ENCODE measurements at regions not wholly inside any gene's neighbourhood (a gene's known extent, or its start where the extent isn't known, plus 50 kb on each side); places are given as distances from the start of the nearest gene placed in this dataset. TPM values are rescaled to one million over a fixed set of nuclear protein-coding genes. Genes with fewer than 3 reads are reported as not detected.

Small RNA genes lying in the stretch of these regions (small RNA-seq; reads per million reads assigned to genes)
- not detected for gene AL731534.1 (ENCODE audit: low replicate concordance)
- not detected for gene MIR3924 (ENCODE audit: low replicate concordance)
- gene RF01299 (ENCODE audit: low replicate concordance): 0.10 reads per million

Measured in tongue (tissue), 1 donor.